Panc1 (cell line): ENCODE measurements at regions not wholly inside any gene's neighbourhood (a gene's known extent, or its start where the extent isn't known, plus 50 kb on each side); places are given as distances from the start of the nearest gene placed in this dataset.

Experiments
- ATAC-seq: fragments of 200-7000 bp; cut with Tn5 transposase; 2 replicates; pipeline ENCODE4 v1.9.1; 2020; ENCODE audit warnings: mild to moderate bottlenecking, moderate library complexity
- BruUV-seq: library from RNA; stranded (reverse); fragments of 400-500 nt; replicated peaks from 2 replicates; lab custom pipeline; 2021; lab: Mats Ljungman, UMichigan
- CTCF ChIA-PET: fragments of 300-600 bp; sonication (Branson Sonifier 250); formaldehyde crosslinking; loops from one replicate; lab custom pipeline; 2022; ENCODE audit warnings: antibody characterized with exemption; lab: Charles Lee
- POLR2A ChIA-PET: fragments of 300-600 bp; sonication (Branson Sonifier 250); formaldehyde crosslinking; loops from one replicate; lab custom pipeline; 2022; ENCODE audit warnings: antibody characterized with exemption; lab: Charles Lee
- DNase-seq: peaks from one replicate; pipeline ENCODE4 v3.0.0-alpha.2; 2010; ENCODE audit warnings: low read depth, low spot score
- H3K27ac ChIP-seq: 2 replicates; pipeline ENCODE4 v1.5.1; 2011; ENCODE audit warnings: mild to moderate bottlenecking, low read length, inconsistent platforms
- H3K27me3 ChIP-seq: fragments of 200-500 bp; sonication (Bioruptor generic); 2 replicates; pipeline ENCODE4 v1.6.0; 2014; ENCODE audit warnings: low read length, inconsistent platforms; ENCODE audit not compliant: control insufficient read depth, insufficient read depth
- H3K36me3 ChIP-seq: fragments of 200-500 bp; sonication (Bioruptor generic); 2 replicates; pipeline ENCODE4 v1.5.1; 2014; ENCODE audit warnings: inconsistent platforms, mild to moderate bottlenecking, low read length, moderate library complexity; ENCODE audit not compliant: control insufficient read depth, insufficient read depth
- H3K4me1 ChIP-seq: 2 replicates; pipeline ENCODE4 v1.5.1; 2011; ENCODE audit warnings: inconsistent platforms, mild to moderate bottlenecking, low read length, moderate library complexity; ENCODE audit not compliant: control insufficient read depth, insufficient read depth
- H3K4me3 ChIP-seq, 2 experiments: 2 replicates each; pipeline ENCODE4 v1.5.1; 2011 to 2012; ENCODE audit warnings: low read depth in 2 of 2, low read length in 2 of 2, mild to moderate bottlenecking in 2 of 2, inconsistent platforms in 1 of 2, moderate library complexity in 1 of 2
- H3K9me3 ChIP-seq: fragments of 200-500 bp; sonication (Bioruptor generic); 2 replicates; pipeline ENCODE4 v1.5.1; 2014; ENCODE audit warnings: low read depth, mild to moderate bottlenecking, inconsistent platforms, low read length, moderate library complexity; ENCODE audit not compliant: control insufficient read depth, insufficient read depth
- POLR2AphosphoS5 ChIP-seq: IDR thresholded peaks from 2 replicates; pipeline ENCODE4 v1.6.1; 2012; ENCODE audit warnings: mild to moderate bottlenecking, low read depth, low read length, moderate library complexity
- SIN3A ChIP-seq: IDR thresholded peaks from 2 replicates; pipeline ENCODE4 v1.6.1; 2012; ENCODE audit warnings: low read depth, mild to moderate bottlenecking, low read length, moderate library complexity, borderline replicate concordance; ENCODE audit not compliant: insufficient read depth
- TCF7L2 ChIP-seq: IDR thresholded peaks from 2 replicates; pipeline ENCODE4 v1.6.1; 2011; ENCODE audit warnings: mild to moderate bottlenecking, low read depth, low read length, inconsistent platforms
- in situ Hi-C: cut with HindIII; loops from 2 replicates; pipeline ENCODE4 v1.10.0; 2016; ENCODE audit warnings: low sequenced_read_pairs, low pct_unique_long_range_greater_than_20kb
- intact Hi-C: fragments of 100-400 bp; cut with micrococcal nuclease; formaldehyde crosslinking; loops from one replicate; pipeline ENCODE4 v1.10.0; 2022; ENCODE audit not compliant: unreplicated experiment
- TF ChIP-seq, protein P1 (sequence below): fragments of 450-650 bp; IDR thresholded peaks from 2 replicates; pipeline ENCODE4 v1.5.1; 2017; ENCODE audit warnings: mild to moderate bottlenecking
- TF ChIP-seq, protein P2 (sequence below), 2 experiments: IDR thresholded peaks; 2 replicates each; pipeline ENCODE4 v1.6.1; 2011 to 2012; ENCODE audit warnings: low read depth in 2 of 2, control low read depth in 1 of 2, low read length in 1 of 2, mild to moderate bottlenecking in 1 of 2, moderate library complexity in 1 of 2; ENCODE audit not compliant: insufficient read depth in 1 of 2

DNA sequence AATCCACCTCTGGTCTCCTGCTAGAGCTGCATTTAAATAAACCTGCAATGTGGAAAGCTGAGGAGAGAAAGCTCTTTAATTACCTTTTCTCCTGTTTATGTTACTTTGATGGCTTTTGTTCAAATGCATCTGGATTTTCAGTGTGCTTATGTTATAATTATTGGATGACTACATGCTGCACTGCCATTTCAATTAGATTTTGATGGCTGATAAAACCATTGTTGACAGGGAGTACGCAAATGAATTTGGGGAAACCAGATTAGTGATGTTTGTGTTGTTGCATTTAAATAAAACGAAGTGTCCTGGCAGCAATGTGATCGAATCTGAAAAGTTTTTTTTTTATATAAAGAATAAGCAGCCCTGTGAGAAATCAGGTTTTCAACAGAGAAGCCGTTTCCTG, 799.8 kb downstream of the DIAPH3 start:
- no peak for ATAC-seq
- no TSS peak for BruUV-seq
- no peak for DNase-seq
- ChIA-PET CTCF (no interaction called here), POLR2A (no interaction called here)
- no peak overlapping the region for H3K27ac ChIP-seq
- no peaks in the 10 kb centered on the region for H3K9me3 ChIP-seq
- H3K4me1 ChIP-seq: no peaks in the 10 kb centered on the region
- intact Hi-C loops: no loop called here
- in situ Hi-C loops: no loop called here
- H3K36me3 ChIP-seq: no peaks in the 10 kb centered on the region
- H3K4me3 ChIP-seq: no peak overlapping the region
- TF ChIP-seq POLR2AphosphoS5: no peak
- no peak for TF ChIP-seq TCF7L2
- TF ChIP-seq, protein P1, sequence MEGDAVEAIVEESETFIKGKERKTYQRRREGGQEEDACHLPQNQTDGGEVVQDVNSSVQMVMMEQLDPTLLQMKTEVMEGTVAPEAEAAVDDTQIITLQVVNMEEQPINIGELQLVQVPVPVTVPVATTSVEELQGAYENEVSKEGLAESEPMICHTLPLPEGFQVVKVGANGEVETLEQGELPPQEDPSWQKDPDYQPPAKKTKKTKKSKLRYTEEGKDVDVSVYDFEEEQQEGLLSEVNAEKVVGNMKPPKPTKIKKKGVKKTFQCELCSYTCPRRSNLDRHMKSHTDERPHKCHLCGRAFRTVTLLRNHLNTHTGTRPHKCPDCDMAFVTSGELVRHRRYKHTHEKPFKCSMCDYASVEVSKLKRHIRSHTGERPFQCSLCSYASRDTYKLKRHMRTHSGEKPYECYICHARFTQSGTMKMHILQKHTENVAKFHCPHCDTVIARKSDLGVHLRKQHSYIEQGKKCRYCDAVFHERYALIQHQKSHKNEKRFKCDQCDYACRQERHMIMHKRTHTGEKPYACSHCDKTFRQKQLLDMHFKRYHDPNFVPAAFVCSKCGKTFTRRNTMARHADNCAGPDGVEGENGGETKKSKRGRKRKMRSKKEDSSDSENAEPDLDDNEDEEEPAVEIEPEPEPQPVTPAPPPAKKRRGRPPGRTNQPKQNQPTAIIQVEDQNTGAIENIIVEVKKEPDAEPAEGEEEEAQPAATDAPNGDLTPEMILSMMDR: no peak
- no peak for TF ChIP-seq SIN3A
- no peaks in the 10 kb centered on the region for H3K27me3 ChIP-seq

DNA sequence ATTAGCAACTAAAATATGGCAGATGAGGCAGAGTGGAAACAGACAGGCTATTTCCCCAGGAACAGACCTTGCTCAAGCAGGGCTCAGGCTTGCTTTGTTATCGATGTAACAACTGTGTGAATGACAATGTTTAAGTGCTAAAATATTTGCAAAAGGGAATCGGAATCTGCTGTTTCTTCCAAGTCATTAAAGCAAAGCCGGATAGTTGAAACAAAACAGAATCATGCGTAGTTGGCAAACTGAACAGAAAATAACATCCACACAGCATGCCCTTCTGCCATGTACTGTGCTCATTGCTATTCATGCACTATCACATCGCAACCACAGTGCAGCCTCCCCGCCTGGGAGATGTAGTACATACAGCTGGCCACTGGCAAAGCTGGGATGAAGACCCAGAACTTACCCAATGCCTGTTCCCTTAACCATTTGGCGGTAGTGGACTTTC, 799.1 kb downstream of the DIAPH3 start:
- H3K27ac ChIP-seq: no peak overlapping the region
- ATAC-seq: no peak
- intact Hi-C loops (no loop called here), in situ Hi-C loops (no loop called here)
- H3K9me3 ChIP-seq: no peaks in the 10 kb centered on the region
- H3K27me3 ChIP-seq: no peaks in the 10 kb centered on the region
- no peak overlapping the region for H3K4me3 ChIP-seq
- no peaks in the 10 kb centered on the region for H3K4me1 ChIP-seq
- CTCF ChIA-PET: no interaction called here
- TF ChIP-seq, protein P2, sequence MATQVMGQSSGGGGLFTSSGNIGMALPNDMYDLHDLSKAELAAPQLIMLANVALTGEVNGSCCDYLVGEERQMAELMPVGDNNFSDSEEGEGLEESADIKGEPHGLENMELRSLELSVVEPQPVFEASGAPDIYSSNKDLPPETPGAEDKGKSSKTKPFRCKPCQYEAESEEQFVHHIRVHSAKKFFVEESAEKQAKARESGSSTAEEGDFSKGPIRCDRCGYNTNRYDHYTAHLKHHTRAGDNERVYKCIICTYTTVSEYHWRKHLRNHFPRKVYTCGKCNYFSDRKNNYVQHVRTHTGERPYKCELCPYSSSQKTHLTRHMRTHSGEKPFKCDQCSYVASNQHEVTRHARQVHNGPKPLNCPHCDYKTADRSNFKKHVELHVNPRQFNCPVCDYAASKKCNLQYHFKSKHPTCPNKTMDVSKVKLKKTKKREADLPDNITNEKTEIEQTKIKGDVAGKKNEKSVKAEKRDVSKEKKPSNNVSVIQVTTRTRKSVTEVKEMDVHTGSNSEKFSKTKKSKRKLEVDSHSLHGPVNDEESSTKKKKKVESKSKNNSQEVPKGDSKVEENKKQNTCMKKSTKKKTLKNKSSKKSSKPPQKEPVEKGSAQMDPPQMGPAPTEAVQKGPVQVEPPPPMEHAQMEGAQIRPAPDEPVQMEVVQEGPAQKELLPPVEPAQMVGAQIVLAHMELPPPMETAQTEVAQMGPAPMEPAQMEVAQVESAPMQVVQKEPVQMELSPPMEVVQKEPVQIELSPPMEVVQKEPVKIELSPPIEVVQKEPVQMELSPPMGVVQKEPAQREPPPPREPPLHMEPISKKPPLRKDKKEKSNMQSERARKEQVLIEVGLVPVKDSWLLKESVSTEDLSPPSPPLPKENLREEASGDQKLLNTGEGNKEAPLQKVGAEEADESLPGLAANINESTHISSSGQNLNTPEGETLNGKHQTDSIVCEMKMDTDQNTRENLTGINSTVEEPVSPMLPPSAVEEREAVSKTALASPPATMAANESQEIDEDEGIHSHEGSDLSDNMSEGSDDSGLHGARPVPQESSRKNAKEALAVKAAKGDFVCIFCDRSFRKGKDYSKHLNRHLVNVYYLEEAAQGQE (IDR thresholded peaks at IDR 0.05; ENCODE audit: insufficient read depth in 1 of 2, low read depth in 2 of 2, low read length in 1 of 2): no peak
- TF ChIP-seq, protein P1: no peak
- TF ChIP-seq TCF7L2: no peak
- no peak for TF ChIP-seq SIN3A
- no peak for TF ChIP-seq POLR2AphosphoS5
- no TSS peak for BruUV-seq
- POLR2A ChIA-PET: no interaction called here
- H3K36me3 ChIP-seq: no peaks in the 10 kb centered on the region
- DNase-seq: no peak

DNA sequence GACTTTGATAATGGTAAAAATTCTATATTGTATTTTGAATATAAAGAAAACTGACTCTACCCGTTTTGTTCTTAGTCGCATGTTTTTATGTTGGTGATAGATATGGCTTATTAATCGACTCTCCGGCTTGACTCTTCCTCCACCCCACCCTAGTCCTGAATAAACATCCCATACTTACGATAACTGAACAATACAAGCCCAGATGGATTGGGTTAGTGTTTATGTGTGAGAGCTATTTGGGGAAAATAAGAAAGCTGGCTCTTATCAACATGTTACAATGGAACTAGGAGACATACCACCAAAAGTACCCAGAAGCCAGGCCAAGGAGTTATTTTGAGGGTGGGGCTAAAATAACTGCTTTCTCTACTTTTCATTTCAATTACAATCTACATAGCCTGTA, 796.3 kb downstream of the DIAPH3 start:
- in situ Hi-C loops: no loop called here
- no peak for ATAC-seq
- no peak for TF ChIP-seq TCF7L2
- TF ChIP-seq POLR2AphosphoS5: no peak
- TF ChIP-seq SIN3A: no peak
- TF ChIP-seq, protein P2 (IDR thresholded peaks at IDR 0.05; ENCODE audit: insufficient read depth in 1 of 2, low read depth in 2 of 2, low read length in 1 of 2): no peak
- TF ChIP-seq, protein P1: no peak
- CTCF ChIA-PET: no interaction called here
- Histone ChIP-seq H3K4me1 (no peaks in the 10 kb centered on the region), H3K36me3 (no peaks in the 10 kb centered on the region), H3K9me3 (no peaks in the 10 kb centered on the region), H3K4me3 (no peak overlapping the region), H3K27me3 (no peaks in the 10 kb centered on the region), H3K27ac (no peak overlapping the region)
- no peak for DNase-seq
- POLR2A ChIA-PET: no interaction called here
- intact Hi-C loops: no loop called here
- no TSS peak for BruUV-seq
